SK-N-SH (cell line): ENCODE measurements at regions not wholly inside any gene's neighbourhood (a gene's known extent, or its start where the extent isn't known, plus 50 kb on each side); places are given as distances from the start of the nearest gene placed in this dataset.

Experiments
- CTCF ChIA-PET: fragments of 300-600, 350-600 bp; formaldehyde crosslinking; extraction: SDS; loops from one replicate; lab custom pipeline; 2021; lab: Yijun Ruan, JAX
- POLR2A ChIA-PET: fragments of 350-600 bp; sonication (Branson Sonifier 250); formaldehyde crosslinking; extraction: SDS; loops from one replicate; lab custom pipeline; 2020; ENCODE audit warnings: antibody characterized with exemption, inconsistent platforms; lab: Yijun Ruan, JAX
- DNase-seq: peaks from one replicate; pipeline ENCODE4 v3.0.0; 2012
- H2AFZ ChIP-seq: fragments of 200-600 bp; sonication (generic); 2 replicates; pipeline ENCODE4 v1.8.1; 2016; ENCODE audit warnings: antibody characterized with exemption, mild to moderate bottlenecking, low read depth
- H3F3A ChIP-seq: fragments of 200-600 bp; sonication (generic); replicated peaks from 2 replicates; pipeline ENCODE3; 2016; ENCODE audit warnings: antibody characterized with exemption, mild to moderate bottlenecking; ENCODE audit not compliant: insufficient read depth
- H3K27ac ChIP-seq, 2 experiments: fragments of 200-500 bp in 1 of 2; fragments of 200-600 bp in 1 of 2; sonication (Bioruptor generic) in 1 of 2; sonication (generic), shearing (Covaris generic) in 1 of 2; 2 replicates each; pipeline versions ENCODE4 v1.5.1 to v1.6.1; 2014 to 2016; ENCODE audit warnings: low read depth in 2 of 2, inconsistent platforms in 1 of 2, low read length in 1 of 2, mild to moderate bottlenecking in 1 of 2, mixed read lengths in 1 of 2
- H3K27me3 ChIP-seq: fragments of 200-600 bp; sonication (generic), shearing (Covaris generic); 2 replicates; pipeline ENCODE4 v1.6.1; 2016; ENCODE audit warnings: mixed run types; ENCODE audit not compliant: insufficient read depth
- H3K36me3 ChIP-seq, 2 experiments: fragments of 200-500 bp in 1 of 2; fragments of 200-600 bp in 1 of 2; sonication (Bioruptor generic) in 1 of 2; sonication (generic) in 1 of 2; replicated peaks in 1 of 2; 2 replicates each; pipeline versions ENCODE3 to v1.5.1; 2014 to 2016; ENCODE audit warnings: low read length in 1 of 2, mild to moderate bottlenecking in 1 of 2; ENCODE audit not compliant: insufficient read depth in 2 of 2, control insufficient read depth in 1 of 2
- H3K4me1 ChIP-seq, 2 experiments: fragments of 200-500 bp in 1 of 2; fragments of 200-600 bp in 1 of 2; sonication (Bioruptor generic) in 1 of 2; sonication (generic), shearing (Covaris generic) in 1 of 2; 2 replicates each; pipeline versions ENCODE4 v1.5.1 to v1.6.1; 2014 to 2016; ENCODE audit warnings: low read depth in 1 of 2, low read length in 1 of 2, mixed run types in 1 of 2; ENCODE audit not compliant: insufficient read depth in 2 of 2, control insufficient read depth in 1 of 2
- H3K4me2 ChIP-seq: fragments of 200-600 bp; sonication (generic), shearing (Covaris generic); 2 replicates; pipeline ENCODE4 v1.6.1; 2017; ENCODE audit warnings: mixed run types
- H3K4me3 ChIP-seq, 2 experiments: fragments of 200-500 bp in 1 of 2; fragments of 200-600 bp in 1 of 2; sonication (Bioruptor generic) in 1 of 2; sonication (generic), shearing (Covaris generic) in 1 of 2; 2 replicates each; pipeline versions ENCODE4 v1.5.1 to v1.8.1; 2014 to 2016; ENCODE audit warnings: low read depth in 2 of 2, inconsistent platforms in 1 of 2, low read length in 1 of 2, mild to moderate bottlenecking in 1 of 2, mixed read lengths in 1 of 2, moderate library complexity in 1 of 2
- H3K79me2 ChIP-seq: fragments of 200-600 bp; sonication (generic); 2 replicates; pipeline ENCODE4 v1.8.1; 2017; ENCODE audit warnings: mild to moderate bottlenecking; ENCODE audit not compliant: insufficient read depth
- H3K9ac ChIP-seq: fragments of 200-600 bp; sonication (generic); 2 replicates; pipeline ENCODE4 v1.6.1; 2017; ENCODE audit warnings: mixed run types
- H3K9me2 ChIP-seq: fragments of 200-600 bp; sonication (generic); 2 replicates; pipeline ENCODE4 v1.6.1; 2017; ENCODE audit warnings: mixed run types
- H3K9me3 ChIP-seq: fragments of 200-600 bp; sonication (generic); 2 replicates; pipeline ENCODE4 v1.6.1; 2017; ENCODE audit warnings: mixed run types, mild to moderate bottlenecking, moderate library complexity
- H4K20me1 ChIP-seq: fragments of 200-600 bp; sonication (generic); 2 replicates; pipeline ENCODE4 v1.6.1; 2017; ENCODE audit warnings: mild to moderate bottlenecking, mixed run types; ENCODE audit not compliant: insufficient read depth
- CHD2 ChIP-seq: fragments of 150-350 bp; IDR thresholded peaks from 2 replicates; pipeline ENCODE4 v1.6.1; 2018; ENCODE audit warnings: low read length; ENCODE audit not compliant: partially characterized antibody
- CTCF ChIP-seq: fragments of 200-600 bp; sonication (generic); IDR thresholded peaks from 2 replicates; pipeline ENCODE4 v1.6.1; 2017; ENCODE audit warnings: antibody characterized with exemption, mild to moderate bottlenecking, moderate library complexity
- EP300 ChIP-seq, 2 experiments: IDR thresholded peaks; 2 replicates each; pipeline versions ENCODE4 v1.4.0 to v1.6.1; 2012; ENCODE audit warnings: borderline replicate concordance in 1 of 2, low read depth in 1 of 2, low read length in 1 of 2
- FOXJ3 ChIP-seq: sonication (generic); formaldehyde crosslinking; IDR thresholded peaks from 2 replicates; pipeline ENCODE4 v1.5.1; 2020; ENCODE audit warnings: mild to moderate bottlenecking, missing genetic modification reagents
- GABPA ChIP-seq: IDR thresholded peaks from 2 replicates; pipeline ENCODE4 v1.4.0; 2012; ENCODE audit warnings: low read depth, mild to moderate bottlenecking
- NRF1 ChIP-seq: IDR thresholded peaks from 2 replicates; pipeline ENCODE4 v1.6.1; 2012; ENCODE audit warnings: low read depth, mild to moderate bottlenecking, low read length
- RAD21 ChIP-seq: IDR thresholded peaks from 2 replicates; pipeline ENCODE4 v1.6.1; 2012; ENCODE audit warnings: mild to moderate bottlenecking, low read length
- RCOR1 ChIP-seq: fragments of 150-350 bp; IDR thresholded peaks from 2 replicates; pipeline ENCODE4 v1.6.1; 2017; ENCODE audit warnings: antibody characterized with exemption, low read length
- RFX5 ChIP-seq: IDR thresholded peaks from 2 replicates; pipeline ENCODE4 v1.6.1; 2012; ENCODE audit warnings: mild to moderate bottlenecking, improper control_type of control experiment, low read length
- SIN3A ChIP-seq: IDR thresholded peaks from 2 replicates; pipeline ENCODE4 v1.6.1; 2012; ENCODE audit warnings: low read depth, mild to moderate bottlenecking, low read length, moderate library complexity, borderline replicate concordance
- TCF12 ChIP-seq: IDR thresholded peaks from 2 replicates; pipeline ENCODE4 v1.4.0; 2012
- YY1 ChIP-seq: IDR thresholded peaks from 2 replicates; pipeline ENCODE4 v1.4.0; 2012; ENCODE audit warnings: low read depth, mild to moderate bottlenecking
- WGBS: methylation state at CpG from one replicate; pipeline ENCODE4 v1.1.6; 2017; ENCODE audit warnings: low lambda C conversion rate; 5-methylcytosine and 5-hydroxymethylcytosine counted together
- TF ChIP-seq, protein P1 (sequence below): IDR thresholded peaks from 2 replicates; pipeline ENCODE4; 2012
- TF ChIP-seq, protein P2 (sequence below): fragments of 150-350 bp; IDR thresholded peaks from 2 replicates; pipeline ENCODE4 v1.6.1; 2016; ENCODE audit warnings: mild to moderate bottlenecking, low read depth, low read length
- TF ChIP-seq, protein P3 (sequence below): IDR thresholded peaks from 2 replicates; pipeline ENCODE4 v1.4.0; 2012; ENCODE audit warnings: low read depth
- TF ChIP-seq, protein P4 (sequence below): fragments of 150-350 bp; IDR thresholded peaks from 2 replicates; pipeline ENCODE4 v1.6.1; 2017; ENCODE audit warnings: antibody characterized with exemption, low read length, low read depth, borderline replicate concordance

DNA sequence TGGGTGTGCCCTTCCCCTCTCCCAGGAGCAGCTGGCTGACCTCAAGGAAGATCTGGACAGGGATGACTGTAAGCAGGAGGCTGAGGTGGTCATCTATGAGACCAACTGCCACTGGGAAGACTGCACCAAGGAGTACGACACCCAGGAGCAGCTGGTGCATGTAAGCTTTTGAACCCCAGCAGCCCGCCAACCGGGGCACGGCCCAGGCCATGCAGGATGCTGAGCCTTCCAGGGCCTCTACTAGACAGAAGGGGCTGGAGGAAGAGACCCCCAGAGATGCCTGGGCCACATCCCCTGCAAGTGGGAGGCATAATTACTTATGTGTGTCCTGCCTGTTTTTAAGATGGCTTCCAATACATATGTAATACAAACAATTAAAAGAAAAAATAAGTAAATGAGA is 239.3 kb downstream of the GLI2 start:
- no peaks in the 10 kb centered on the region for H3K27me3 ChIP-seq
- H4K20me1 ChIP-seq: no peaks in the 10 kb centered on the region
- H3K9me2 ChIP-seq: no peaks in the 10 kb centered on the region
- H3K36me3 ChIP-seq: peaks cover 4 to 37% of the 10 kb centered on the region in 2 experiments
- H3K9ac ChIP-seq: no peak overlapping the region
- WGBS: 94% methylated on average over 4 of the region's 4 CpGs
- H3F3A ChIP-seq: no peaks in the 10 kb centered on the region
- H2AFZ ChIP-seq: no peak overlapping the region
- H3K79me2 ChIP-seq: no peaks in the 10 kb centered on the region
- TF ChIP-seq TCF12 (no peak), NRF1 (no peak), RCOR1 (no peak), EP300 (IDR thresholded peaks at IDR 0.05; ENCODE audit: borderline replicate concordance in 1 of 2, low read depth in 1 of 2, low read length in 1 of 2) (no peak), YY1 (no peak), RFX5 (no peak), CHD2 (no peak), SIN3A (no peak), FOXJ3 (CRISPR knock-in tag) (no peak), GABPA (no peak), RAD21 (no peak), CTCF (no peak)
- TF ChIP-seq, protein P1, sequence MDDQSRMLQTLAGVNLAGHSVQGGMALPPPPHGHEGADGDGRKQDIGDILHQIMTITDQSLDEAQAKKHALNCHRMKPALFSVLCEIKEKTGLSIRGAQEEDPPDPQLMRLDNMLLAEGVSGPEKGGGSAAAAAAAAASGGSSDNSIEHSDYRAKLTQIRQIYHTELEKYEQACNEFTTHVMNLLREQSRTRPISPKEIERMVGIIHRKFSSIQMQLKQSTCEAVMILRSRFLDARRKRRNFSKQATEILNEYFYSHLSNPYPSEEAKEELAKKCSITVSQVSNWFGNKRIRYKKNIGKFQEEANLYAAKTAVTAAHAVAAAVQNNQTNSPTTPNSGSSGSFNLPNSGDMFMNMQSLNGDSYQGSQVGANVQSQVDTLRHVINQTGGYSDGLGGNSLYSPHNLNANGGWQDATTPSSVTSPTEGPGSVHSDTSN: no peak
- TF ChIP-seq, protein P2, sequence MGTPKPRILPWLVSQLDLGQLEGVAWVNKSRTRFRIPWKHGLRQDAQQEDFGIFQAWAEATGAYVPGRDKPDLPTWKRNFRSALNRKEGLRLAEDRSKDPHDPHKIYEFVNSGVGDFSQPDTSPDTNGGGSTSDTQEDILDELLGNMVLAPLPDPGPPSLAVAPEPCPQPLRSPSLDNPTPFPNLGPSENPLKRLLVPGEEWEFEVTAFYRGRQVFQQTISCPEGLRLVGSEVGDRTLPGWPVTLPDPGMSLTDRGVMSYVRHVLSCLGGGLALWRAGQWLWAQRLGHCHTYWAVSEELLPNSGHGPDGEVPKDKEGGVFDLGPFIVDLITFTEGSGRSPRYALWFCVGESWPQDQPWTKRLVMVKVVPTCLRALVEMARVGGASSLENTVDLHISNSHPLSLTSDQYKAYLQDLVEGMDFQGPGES: no peak
- TF ChIP-seq, protein P3, sequence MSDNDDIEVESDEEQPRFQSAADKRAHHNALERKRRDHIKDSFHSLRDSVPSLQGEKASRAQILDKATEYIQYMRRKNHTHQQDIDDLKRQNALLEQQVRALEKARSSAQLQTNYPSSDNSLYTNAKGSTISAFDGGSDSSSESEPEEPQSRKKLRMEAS: no peak
- TF ChIP-seq, protein P4, sequence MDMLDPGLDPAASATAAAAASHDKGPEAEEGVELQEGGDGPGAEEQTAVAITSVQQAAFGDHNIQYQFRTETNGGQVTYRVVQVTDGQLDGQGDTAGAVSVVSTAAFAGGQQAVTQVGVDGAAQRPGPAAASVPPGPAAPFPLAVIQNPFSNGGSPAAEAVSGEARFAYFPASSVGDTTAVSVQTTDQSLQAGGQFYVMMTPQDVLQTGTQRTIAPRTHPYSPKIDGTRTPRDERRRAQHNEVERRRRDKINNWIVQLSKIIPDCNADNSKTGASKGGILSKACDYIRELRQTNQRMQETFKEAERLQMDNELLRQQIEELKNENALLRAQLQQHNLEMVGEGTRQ: no peak
- no peak for DNase-seq
- H3K4me3 ChIP-seq: no peak overlapping the region
- H3K4me2 ChIP-seq: no peak overlapping the region
- no peaks in the 10 kb centered on the region for H3K9me3 ChIP-seq
- ChIA-PET CTCF (interaction anchor here (0.7 to 1.6 kb wide), 5 partner anchors 13 to 238 kb away, joined by 3 to 7 read pairs (median 3); partner anchors contain the start of gene GLI2), POLR2A (no interaction called here)
- peaks cover 0 to 20% of the 10 kb centered on the region in 2 experiments; a peak in 1 of 4 replicates for H3K4me1 ChIP-seq
- H3K27ac ChIP-seq: no peak overlapping the region
